Neural progenitor cell (in vitro differentiated cells): ENCODE measurements at regions not wholly inside any gene's neighbourhood (a gene's known extent, or its start where the extent isn't known, plus 50 kb on each side); places are given as distances from the start of the nearest gene placed in this dataset.

ENCODE experiments used
- DNase-seq: peaks from one replicate; pipeline ENCODE4 v3.0.0-alpha.2; 2016; ENCODE audit warnings: low spot score
- H2AFZ ChIP-seq: fragments of 200-600 bp; sonication (generic); replicated peaks from 2 replicates; pipeline ENCODE4 v1.6.1; 2016; ENCODE audit warnings: antibody characterized with exemption
- H3F3A ChIP-seq: fragments of 200-600 bp; sonication (generic); 2 replicates; pipeline ENCODE4 v1.6.1; 2016; ENCODE audit warnings: antibody characterized with exemption, low read depth
- H3K27ac ChIP-seq: fragments of 200-600 bp; sonication (generic); 2 replicates; pipeline ENCODE4 v1.5.1; 2016; ENCODE audit warnings: mild to moderate bottlenecking
- H3K27me3 ChIP-seq: fragments of 200-600 bp; sonication (generic); 2 replicates; pipeline ENCODE4 v1.6.1; 2016; ENCODE audit warnings: mild to moderate bottlenecking, moderate library complexity
- H3K36me3 ChIP-seq: fragments of 200-600 bp; sonication (generic); 2 replicates; pipeline ENCODE4 v1.5.1; 2016
- H3K4me1 ChIP-seq: fragments of 200-600 bp; sonication (generic); 2 replicates; pipeline ENCODE4 v1.6.1; 2016; ENCODE audit warnings: mixed run types
- H3K4me2 ChIP-seq: fragments of 200-600 bp; sonication (generic); 2 replicates; pipeline ENCODE4 v1.6.1; 2016
- H3K4me3 ChIP-seq: fragments of 200-600 bp; sonication (generic); 2 replicates; pipeline ENCODE4 v1.5.1; 2016
- H3K79me2 ChIP-seq: fragments of 200-600 bp; sonication (generic); 2 replicates; pipeline ENCODE4 v1.6.1; 2016; ENCODE audit warnings: low read depth
- H3K9ac ChIP-seq: fragments of 200-600 bp; sonication (generic); 2 replicates; pipeline ENCODE4 v1.6.1; 2016
- H3K9me3 ChIP-seq: fragments of 200-600 bp; sonication (generic); 2 replicates; pipeline ENCODE4 v1.5.1; 2016; ENCODE audit warnings: low read depth
- H4K20me1 ChIP-seq: fragments of 200-600 bp; sonication (generic); 2 replicates; pipeline ENCODE4 v1.6.1; 2016; ENCODE audit warnings: low read depth
- H3K27ac Mint-ChIP-seq: 3 replicates; pipeline ENCODE4 v1.8.0; 2021; ENCODE audit warnings: mixed read lengths
- H3K27me3 Mint-ChIP-seq: 2 replicates; pipeline ENCODE4 v1.8.0; 2022; ENCODE audit warnings: low read depth, mild to moderate bottlenecking, inconsistent platforms, moderate library complexity, mixed read lengths; ENCODE audit not compliant: insufficient read depth
- H3K36me3 Mint-ChIP-seq: 3 replicates; pipeline ENCODE4 v1.8.0; 2021; ENCODE audit warnings: mixed read lengths
- H3K4me1 Mint-ChIP-seq: 3 replicates; pipeline ENCODE4 v1.8.0; 2021; ENCODE audit warnings: mixed read lengths
- H3K4me3 Mint-ChIP-seq: 3 replicates; pipeline ENCODE4 v1.8.0; 2021; ENCODE audit warnings: mild to moderate bottlenecking, moderate library complexity, mixed read lengths
- H3K9me3 Mint-ChIP-seq: 3 replicates; pipeline ENCODE4 v1.8.0; 2020; ENCODE audit warnings: mixed read lengths
- CTCF ChIP-seq: fragments of 200-600 bp; sonication (generic); IDR thresholded peaks from 2 replicates; pipeline ENCODE4 v1.5.1; 2017; ENCODE audit warnings: antibody characterized with exemption, mild to moderate bottlenecking
- EZH2 ChIP-seq: fragments of 200-600 bp; sonication (generic); IDR thresholded peaks from 2 replicates; pipeline ENCODE4 v1.6.1; 2017; ENCODE audit warnings: antibody characterized with exemption, mild to moderate bottlenecking, moderate library complexity
- EZH2phosphoT487 ChIP-seq: fragments of 200-600 bp; sonication (generic); IDR thresholded peaks from 2 replicates; pipeline ENCODE4 v1.6.1; 2017; ENCODE audit warnings: antibody characterized with exemption

- Histone ChIP-seq H3K4me2 (no peak overlapping the region), H3K9me3 (no peaks in the 10 kb centered on the region), H3F3A (no peaks in the 10 kb centered on the region), H3K4me3 (no peak overlapping the region), H3K9ac (no peak overlapping the region), H3K36me3 (no peaks in the 10 kb centered on the region), H3K27me3 (no peaks in the 10 kb centered on the region), H3K79me2 (no peaks in the 10 kb centered on the region), H2AFZ (no peak overlapping the region), H3K4me1 (no peaks in the 10 kb centered on the region), H4K20me1 (no peaks in the 10 kb centered on the region), H3K27ac (no peak overlapping the region)
- DNase-seq, result no peak
- TF ChIP-seq EZH2, result no peak
- H3K4me3 Mint-ChIP-seq, result no peak overlapping the region
- H3K36me3 Mint-ChIP-seq, result no peaks in the 10 kb centered on the region
- H3K4me1 Mint-ChIP-seq, result no peaks in the 10 kb centered on the region
- H3K9me3 Mint-ChIP-seq, result no peaks in the 10 kb centered on the region
- H3K27ac Mint-ChIP-seq, result peak overlapping the region; percentile 11
- peaks cover 15% of the 10 kb centered on the region for H3K27me3 Mint-ChIP-seq
These were observed 124.0 kb upstream of the MAFB start for GRCh38 chr20:40813029-40813431.

- H3K27ac Mint-ChIP-seq, result peak overlapping the region; percentile 22
- no peaks in the 10 kb centered on the region for H3K9me3 ChIP-seq
- DNase-seq, result no peak
- H3K4me2 ChIP-seq, result no peak overlapping the region
- peaks cover 5% of the 10 kb centered on the region for H3K9me3 Mint-ChIP-seq
- no peaks in the 10 kb centered on the region for H3K36me3 ChIP-seq
- no peak overlapping the region for H3K4me3 Mint-ChIP-seq
- TF ChIP-seq CTCF, result no peak
- no peak for TF ChIP-seq EZH2
- TF ChIP-seq EZH2phosphoT487, result no peak
- no peak overlapping the region for H3K27ac ChIP-seq
- no peaks in the 10 kb centered on the region for H3K4me1 ChIP-seq
- H3K27me3 Mint-ChIP-seq, result peaks cover 15% of the 10 kb centered on the region
- no peaks in the 10 kb centered on the region for H3K4me1 Mint-ChIP-seq
- no peak overlapping the region for H3K4me3 ChIP-seq
- H3K27me3 ChIP-seq, result no peaks in the 10 kb centered on the region
- H2AFZ ChIP-seq, result peak overlapping the region; percentile 26
- no peaks in the 10 kb centered on the region for H3F3A ChIP-seq
- no peaks in the 10 kb centered on the region for H3K79me2 ChIP-seq
- no peaks in the 10 kb centered on the region for H3K36me3 Mint-ChIP-seq
- H4K20me1 ChIP-seq, result no peaks in the 10 kb centered on the region
- no peak overlapping the region for H3K9ac ChIP-seq
These were observed 124.9 kb upstream of the MAFB start for GRCh38 chr20:40813708-40814630.

- Mint-ChIP-seq H3K4me3 (no peak overlapping the region), H3K27me3 (peaks cover 15% of the 10 kb centered on the region), H3K9me3 (peaks cover 5% of the 10 kb centered on the region), H3K27ac (no peak overlapping the region), H3K4me1 (no peaks in the 10 kb centered on the region), H3K36me3 (no peaks in the 10 kb centered on the region)
- TF ChIP-seq EZH2, result no peak
- Histone ChIP-seq H2AFZ (no peak overlapping the region), H3K27me3 (no peaks in the 10 kb centered on the region), H4K20me1 (no peaks in the 10 kb centered on the region), H3K4me2 (no peak overlapping the region), H3K4me3 (no peak overlapping the region), H3K9me3 (no peaks in the 10 kb centered on the region), H3K9ac (no peak overlapping the region), H3F3A (no peaks in the 10 kb centered on the region), H3K36me3 (no peaks in the 10 kb centered on the region), H3K27ac (no peak overlapping the region), H3K79me2 (no peaks in the 10 kb centered on the region), H3K4me1 (no peaks in the 10 kb centered on the region)
- no peak for DNase-seq
These were observed 125.6 kb upstream of the MAFB start for GRCh38 chr20:40814631-40814960.

DNA sequence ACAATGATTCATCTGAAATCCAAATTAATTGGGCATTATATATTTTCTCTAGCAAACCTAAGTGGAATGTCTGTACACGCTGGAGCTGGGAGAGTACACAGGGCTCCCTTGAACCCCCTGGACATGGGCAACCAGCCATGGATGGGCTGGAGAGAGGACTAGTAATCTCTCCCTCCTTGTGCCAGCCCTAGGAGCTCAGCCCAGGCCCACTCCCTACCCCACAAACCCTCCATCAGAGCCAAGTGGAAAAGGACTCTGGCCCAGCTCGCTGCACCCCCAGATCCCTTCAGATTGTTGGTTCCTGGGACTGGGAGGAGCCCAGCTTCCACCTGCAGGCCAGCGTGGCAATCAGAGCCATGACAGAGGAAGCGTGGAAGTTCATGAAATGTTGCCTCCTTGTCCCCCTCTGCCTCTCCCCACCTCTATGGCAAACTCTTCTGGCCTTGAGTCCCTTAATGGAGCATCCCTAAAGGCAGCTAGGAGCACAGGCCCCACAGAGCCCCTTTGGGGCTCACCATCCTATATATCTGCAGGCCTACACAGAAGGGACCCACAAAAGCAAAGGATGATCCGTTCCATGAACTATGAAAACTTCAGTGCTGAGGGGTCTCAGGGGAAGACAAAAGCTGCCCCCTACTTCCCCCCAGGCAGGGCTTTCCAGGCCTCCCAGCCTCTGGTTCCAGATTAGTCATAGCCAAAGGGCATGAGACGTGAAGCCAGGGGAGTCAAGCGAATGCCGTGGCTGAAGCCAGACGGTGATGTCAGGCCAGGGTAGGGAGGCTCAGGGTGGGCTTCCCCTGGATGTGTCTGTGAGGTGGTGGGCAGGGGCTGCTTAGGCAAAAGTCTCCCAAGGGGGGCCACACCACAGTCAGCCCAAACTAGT lies 126.4 kb upstream of the MAFB start:
- no peak overlapping the region for H2AFZ ChIP-seq
- peaks cover 12% of the 10 kb centered on the region for H3K27me3 Mint-ChIP-seq
- H3K4me1 Mint-ChIP-seq, result no peaks in the 10 kb centered on the region

More for the DNA sequence above, 126.4 kb upstream of the MAFB start:
- peaks cover 5% of the 10 kb centered on the region for H3K9me3 Mint-ChIP-seq
- no peak overlapping the region for H3K27ac Mint-ChIP-seq
- H3K4me1 ChIP-seq, result no peaks in the 10 kb centered on the region
- no peaks in the 10 kb centered on the region for H3K36me3 Mint-ChIP-seq
- H3K9ac ChIP-seq, result no peak overlapping the region
- no peaks in the 10 kb centered on the region for H3K9me3 ChIP-seq
- no peak overlapping the region for H3K27ac ChIP-seq
- no peak overlapping the region for H3K4me2 ChIP-seq
- H3K79me2 ChIP-seq, result no peaks in the 10 kb centered on the region
- H3K27me3 ChIP-seq, result no peaks in the 10 kb centered on the region
- no peak overlapping the region for H3K4me3 ChIP-seq
- TF ChIP-seq EZH2phosphoT487 (no peak), EZH2 (no peak), CTCF (no peak)
- H3K4me3 Mint-ChIP-seq, result no peak overlapping the region
- DNase-seq, result no peak
- H4K20me1 ChIP-seq, result no peaks in the 10 kb centered on the region
- no peaks in the 10 kb centered on the region for H3K36me3 ChIP-seq
- H3F3A ChIP-seq, result no peaks in the 10 kb centered on the region
